Small intestine (tissue), 7 donors: ENCODE measurements at regions not wholly inside any gene's neighbourhood (a gene's known extent, or its start where the extent isn't known, plus 50 kb on each side); places are given as distances from the start of the nearest gene placed in this dataset.
A peak's percentile ranks its signal among the peaks of the same experiment; 100 is the strongest.

Source experiments
- DNase-seq, 2 donors: peaks; one replicate each; pipeline versions ENCODE4 v3.0.0 to v3.0.0-alpha.2; 2013
- FAIRE-seq: peaks from 2 replicates; lab custom pipeline; 2012; peaks lifted over from hg19 to GRCh38; lab: Jason Lieb, UNC
- H3K27ac ChIP-seq, 3 donors: one replicate each; pipeline ENCODE4 v1.5.1; 2013; ENCODE audit warnings: low read length in 2 of 3, mild to moderate bottlenecking in 2 of 3, control low read depth in 1 of 3, inconsistent platforms in 1 of 3, low read depth in 1 of 3, moderate library complexity in 1 of 3
- H3K27me3 ChIP-seq, 3 donors: one replicate each; pipeline ENCODE4 v1.6.1; 2013; ENCODE audit warnings: low read length in 3 of 3, inconsistent platforms in 1 of 3; ENCODE audit not compliant: control insufficient read depth in 3 of 3, insufficient read depth in 3 of 3
- H3K36me3 ChIP-seq, 3 donors: one replicate each; pipeline ENCODE4 v1.6.1; 2013; ENCODE audit warnings: low read length in 3 of 3, inconsistent platforms in 1 of 3, low read depth in 1 of 3, mild to moderate bottlenecking in 1 of 3, moderate library complexity in 1 of 3; ENCODE audit not compliant: control insufficient read depth in 3 of 3, insufficient read depth in 2 of 3
- H3K4me1 ChIP-seq, 3 donors: one replicate each; pipeline ENCODE4 v1.6.1; 2013; ENCODE audit warnings: low read length in 2 of 3, inconsistent platforms in 1 of 3, low read depth in 1 of 3, mild to moderate bottlenecking in 1 of 3, moderate library complexity in 1 of 3; ENCODE audit not compliant: control insufficient read depth in 3 of 3, insufficient read depth in 2 of 3
- H3K4me3 ChIP-seq, 3 donors: one replicate each; pipeline ENCODE4 v1.5.1; 2013; ENCODE audit warnings: low read length in 3 of 3, control low read depth in 1 of 3, inconsistent platforms in 1 of 3, low read depth in 1 of 3, mild to moderate bottlenecking in 1 of 3, moderate library complexity in 1 of 3
- H3K9me3 ChIP-seq, 2 donors: one replicate each; pipeline ENCODE4 v1.6.1; 2013; ENCODE audit warnings: low read depth in 1 of 2, low read length in 1 of 2; ENCODE audit not compliant: control insufficient read depth in 2 of 2, insufficient read depth in 1 of 2
- WGBS, 3 donors: extraction: QIAGEN DNeasy Blood & Tissue Kit; methylation state at CpG; one replicate each; pipeline ENCODE4 v1.1.7; 2013; 5-methylcytosine and 5-hydroxymethylcytosine counted together
- donor health status: healthy with polysubstance abuse.
- donor health status: control.
- donor health status: control.
- donor health status: Bipolar disorder and iron deficiency.
- donor health status: healthy.

- Histone ChIP-seq H3K27me3 (no peaks in the 10 kb centered on the region), H3K36me3 (no peaks in the 10 kb centered on the region), H3K4me1 (peaks cover 0 to 2% (median 0%) of the 10 kb centered on the region in 3 donors), H3K9me3 (no peaks in the 10 kb centered on the region), H3K27ac (peak overlapping the region in 1 of 3 donors; percentile 59), H3K4me3 (no peak overlapping the region)
- no peak for FAIRE-seq
- 73 to 85% (median 76%) methylated on average over 8 of the region's 8 CpGs for WGBS, 3 donors
- DNase-seq, result no peak
Measured at GRCh38 chr5:175253597-175253996, 190.4 kb downstream of the DRD1 start.

GRCh38 chr5:175252234-175252805 lies 191.7 kb downstream of the DRD1 start:
- H3K36me3 ChIP-seq, result no peaks in the 10 kb centered on the region
- FAIRE-seq (no peak), DNase-seq (no peak)
- no peaks in the 10 kb centered on the region for H3K27me3 ChIP-seq
- H3K4me3 ChIP-seq, result no peak overlapping the region
- H3K4me1 ChIP-seq, result no peaks in the 10 kb centered on the region
- H3K9me3 ChIP-seq, result no peaks in the 10 kb centered on the region
- WGBS, 3 donors, result 70 to 90% (median 87%) methylated on average over 4 of the region's 4 CpGs
- no peak overlapping the region for H3K27ac ChIP-seq

- 63 to 70% (median 69%) methylated on average over 4 of the region's 4 CpGs for WGBS, 3 donors
- no peak overlapping the region for H3K4me3 ChIP-seq
- no peak for DNase-seq
- no peaks in the 10 kb centered on the region for H3K9me3 ChIP-seq
- no peak overlapping the region for H3K27ac ChIP-seq
- no peaks in the 10 kb centered on the region for H3K36me3 ChIP-seq
- H3K27me3 ChIP-seq, result no peaks in the 10 kb centered on the region
- H3K4me1 ChIP-seq, result no peaks in the 10 kb centered on the region
- no peak for FAIRE-seq
Measured at GRCh38 chr5:175250426-175250825, 193.6 kb downstream of the DRD1 start.

- Histone ChIP-seq H3K4me1 (no peaks in the 10 kb centered on the region), H3K36me3 (no peaks in the 10 kb centered on the region), H3K27ac (no peak overlapping the region), H3K27me3 (no peaks in the 10 kb centered on the region), H3K4me3 (no peak overlapping the region), H3K9me3 (no peaks in the 10 kb centered on the region)
- FAIRE-seq (no peak), DNase-seq (peak in 1 of 2 donors; percentile 9)
- WGBS, 3 donors, result 17 to 43% (median 33%) methylated on average over 6 of the region's 6 CpGs
Measured at GRCh38 chr5:175248416-175248905, 195.5 kb downstream of the DRD1 start.

- WGBS, 3 donors, result 48 to 62% (median 56%) methylated on average over 4 of the region's 4 CpGs
- no peaks in the 10 kb centered on the region for H3K27me3 ChIP-seq
- DNase-seq (no peak), FAIRE-seq (no peak)
- H3K9me3 ChIP-seq, result no peaks in the 10 kb centered on the region
- H3K4me1 ChIP-seq, result no peaks in the 10 kb centered on the region
- H3K4me3 ChIP-seq, result no peak overlapping the region
- no peak overlapping the region for H3K27ac ChIP-seq
- H3K36me3 ChIP-seq, result no peaks in the 10 kb centered on the region
Measured at GRCh38 chr5:175246889-175247520, 197.0 kb downstream of the DRD1 start.

- Histone ChIP-seq H3K4me3 (no peak overlapping the region), H3K27me3 (no peaks in the 10 kb centered on the region), H3K9me3 (no peaks in the 10 kb centered on the region), H3K4me1 (no peaks in the 10 kb centered on the region), H3K36me3 (no peaks in the 10 kb centered on the region), H3K27ac (peak overlapping the region in 1 of 3 donors; percentile 17)
- DNase-seq (no peak), FAIRE-seq (no peak)
- 53 to 69% (median 69%) methylated on average over 8 of the region's 8 CpGs for WGBS, 3 donors
Measured at GRCh38 chr5:175246242-175246888, 197.6 kb downstream of the DRD1 start.

- Histone ChIP-seq H3K4me1 (no peaks in the 10 kb centered on the region), H3K36me3 (no peaks in the 10 kb centered on the region), H3K27me3 (no peaks in the 10 kb centered on the region), H3K4me3 (no peak overlapping the region), H3K9me3 (no peaks in the 10 kb centered on the region), H3K27ac (no peak overlapping the region)
- no peak for DNase-seq
- WGBS, 3 donors, result 82 to 91% (median 87%) methylated on average over 6 of the region's 6 CpGs
- no peak for FAIRE-seq
Measured at GRCh38 chr5:175243441-175243840, 200.5 kb downstream of the DRD1 start.

- H3K27me3 ChIP-seq, result no peaks in the 10 kb centered on the region
- 74 to 90% (median 84%) methylated on average over 5 of the region's 5 CpGs for WGBS, 3 donors
- H3K4me3 ChIP-seq, result no peak overlapping the region
- H3K36me3 ChIP-seq, result no peaks in the 10 kb centered on the region
- H3K27ac ChIP-seq, result no peak overlapping the region
- DNase-seq (no peak), FAIRE-seq (no peak)
- no peaks in the 10 kb centered on the region for H3K9me3 ChIP-seq
- H3K4me1 ChIP-seq, result no peaks in the 10 kb centered on the region
Measured at GRCh38 chr5:175242207-175242606, 201.8 kb downstream of the DRD1 start.
